ENCODE measurements at regions not wholly inside any gene's neighbourhood (a gene's known extent, or its start where the extent isn't known, plus 50 kb on each side); places are given as distances from the start of the nearest gene placed in this dataset.

GRCh38 chr2:235134420-235134819, 182.6 kb downstream of the SH3BP4 start:
- no peaks in the 10 kb centered on the region for H3K9me3 Mint-ChIP-seq
- H3K4me3 Mint-ChIP-seq = no peak overlapping the region
- H3K36me3 Mint-ChIP-seq = no peaks in the 10 kb centered on the region
- no peak for DNase-seq (ENCODE audit: low spot score in 2 of 2)
- no peak overlapping the region for H3K27ac Mint-ChIP-seq
- ATAC-seq = no peak
- H3K4me1 Mint-ChIP-seq = no peaks in the 10 kb centered on the region

- ATAC-seq (no peak), DNase-seq (ENCODE audit: low spot score in 2 of 2) (no peak)
- no peak overlapping the region for H3K4me3 Mint-ChIP-seq
- H3K27ac Mint-ChIP-seq = no peak overlapping the region
- no peaks in the 10 kb centered on the region for H3K36me3 Mint-ChIP-seq
- H3K9me3 Mint-ChIP-seq = no peaks in the 10 kb centered on the region
- H3K4me1 Mint-ChIP-seq = no peaks in the 10 kb centered on the region
Observed at GRCh38 chr2:235135195-235135965, 183.6 kb downstream of the SH3BP4 start.

GRCh38 chr2:235135990-235136561, 184.3 kb downstream of the SH3BP4 start:
- no peaks in the 10 kb centered on the region for H3K4me1 Mint-ChIP-seq
- no peak overlapping the region for H3K4me3 Mint-ChIP-seq
- ATAC-seq (no peak), DNase-seq (ENCODE audit: low spot score in 2 of 2) (peak; percentile 28 to 70)
- H3K9me3 Mint-ChIP-seq = no peaks in the 10 kb centered on the region
- H3K36me3 Mint-ChIP-seq = no peaks in the 10 kb centered on the region
- no peak overlapping the region for H3K27ac Mint-ChIP-seq

GRCh38 chr2:235138339-235138738, 186.5 kb downstream of the SH3BP4 start:
- H3K4me3 Mint-ChIP-seq = no peak overlapping the region
- no peak overlapping the region for H3K27ac Mint-ChIP-seq
- no peaks in the 10 kb centered on the region for H3K9me3 Mint-ChIP-seq
- no peaks in the 10 kb centered on the region for H3K4me1 Mint-ChIP-seq
- H3K36me3 Mint-ChIP-seq = peaks cover 6% of the 10 kb centered on the region
- ATAC-seq (no peak), DNase-seq (ENCODE audit: low spot score in 2 of 2) (no peak)

- H3K4me3 Mint-ChIP-seq = no peak overlapping the region
- H3K9me3 Mint-ChIP-seq = no peaks in the 10 kb centered on the region
- ATAC-seq (peak; percentile 46), DNase-seq (ENCODE audit: low spot score in 2 of 2) (no peak)
- no peaks in the 10 kb centered on the region for H3K4me1 Mint-ChIP-seq
- no peak overlapping the region for H3K27ac Mint-ChIP-seq
- peaks cover 6% of the 10 kb centered on the region for H3K36me3 Mint-ChIP-seq
Observed at GRCh38 chr2:235139956-235140800, 188.4 kb downstream of the SH3BP4 start.

- DNase-seq (ENCODE audit: low spot score in 2 of 2) (no peak), ATAC-seq (peak; percentile 23)
- Mint-ChIP-seq H3K36me3 (peaks cover 6% of the 10 kb centered on the region), H3K4me3 (no peak overlapping the region), H3K9me3 (no peaks in the 10 kb centered on the region), H3K4me1 (no peaks in the 10 kb centered on the region), H3K27ac (no peak overlapping the region)
Observed at GRCh38 chr2:235140801-235141081, 188.9 kb downstream of the SH3BP4 start.

- no peaks in the 10 kb centered on the region for H3K9me3 Mint-ChIP-seq
- DNase-seq (ENCODE audit: low spot score in 2 of 2) = no peak
- H3K4me1 Mint-ChIP-seq = no peaks in the 10 kb centered on the region
- H3K27ac Mint-ChIP-seq = no peak overlapping the region
- ATAC-seq = no peak
- H3K4me3 Mint-ChIP-seq = no peak overlapping the region
- peaks cover 6% of the 10 kb centered on the region for H3K36me3 Mint-ChIP-seq
Observed at GRCh38 chr2:235141411-235142128, 189.8 kb downstream of the SH3BP4 start.

GRCh38 chr2:235142601-235143000, 190.8 kb downstream of the SH3BP4 start:
- DNase-seq (ENCODE audit: low spot score in 2 of 2) (no peak), ATAC-seq (no peak)
- H3K9me3 Mint-ChIP-seq = no peaks in the 10 kb centered on the region
- H3K4me1 Mint-ChIP-seq = no peaks in the 10 kb centered on the region
- H3K4me3 Mint-ChIP-seq = no peak overlapping the region
- peaks cover 6% of the 10 kb centered on the region for H3K36me3 Mint-ChIP-seq
- H3K27ac Mint-ChIP-seq = no peak overlapping the region

GRCh38 chr2:235143789-235144188, 192.0 kb downstream of the SH3BP4 start:
- no peak for ATAC-seq
- Mint-ChIP-seq H3K4me1 (no peaks in the 10 kb centered on the region), H3K9me3 (no peaks in the 10 kb centered on the region), H3K4me3 (no peak overlapping the region), H3K36me3 (peaks cover 6% of the 10 kb centered on the region), H3K27ac (no peak overlapping the region)
- DNase-seq (ENCODE audit: low spot score in 2 of 2) = no peak

- ATAC-seq (no peak), DNase-seq (ENCODE audit: low spot score in 2 of 2) (no peak)
- no peaks in the 10 kb centered on the region for H3K4me1 Mint-ChIP-seq
- no peak overlapping the region for H3K27ac Mint-ChIP-seq
- H3K4me3 Mint-ChIP-seq = no peak overlapping the region
- H3K36me3 Mint-ChIP-seq = peaks cover 6% of the 10 kb centered on the region
- no peaks in the 10 kb centered on the region for H3K9me3 Mint-ChIP-seq
Observed at GRCh38 chr2:235144291-235144690, 192.5 kb downstream of the SH3BP4 start.

GRCh38 chr2:235146206-235146605, 194.4 kb downstream of the SH3BP4 start:
- ATAC-seq (no peak), DNase-seq (ENCODE audit: low spot score in 2 of 2) (no peak)
- H3K4me1 Mint-ChIP-seq = no peaks in the 10 kb centered on the region
- H3K9me3 Mint-ChIP-seq = no peaks in the 10 kb centered on the region
- no peak overlapping the region for H3K4me3 Mint-ChIP-seq
- H3K27ac Mint-ChIP-seq = no peak overlapping the region
- peaks cover 6% of the 10 kb centered on the region for H3K36me3 Mint-ChIP-seq

- Mint-ChIP-seq H3K36me3 (peaks cover 6% of the 10 kb centered on the region), H3K27ac (no peak overlapping the region), H3K9me3 (no peaks in the 10 kb centered on the region), H3K4me1 (no peaks in the 10 kb centered on the region), H3K4me3 (no peak overlapping the region)
- no peak for DNase-seq (ENCODE audit: low spot score in 2 of 2)
- no peak for ATAC-seq
Observed at GRCh38 chr2:235146871-235147565, 195.2 kb downstream of the SH3BP4 start.

GRCh38 chr2:235148201-235149170, 196.7 kb downstream of the SH3BP4 start:
- DNase-seq (ENCODE audit: low spot score in 2 of 2) = no peak
- H3K4me3 Mint-ChIP-seq = no peak overlapping the region
- no peaks in the 10 kb centered on the region for H3K4me1 Mint-ChIP-seq
- no peaks in the 10 kb centered on the region for H3K9me3 Mint-ChIP-seq
- no peaks in the 10 kb centered on the region for H3K36me3 Mint-ChIP-seq
- H3K27ac Mint-ChIP-seq = no peak overlapping the region
- no peak for ATAC-seq

- ATAC-seq (no peak), DNase-seq (ENCODE audit: low spot score in 2 of 2) (no peak)
- Mint-ChIP-seq H3K4me3 (no peak overlapping the region), H3K9me3 (no peaks in the 10 kb centered on the region), H3K27ac (no peak overlapping the region), H3K36me3 (no peaks in the 10 kb centered on the region), H3K4me1 (no peaks in the 10 kb centered on the region)
Observed at GRCh38 chr2:235149240-235149659, 197.4 kb downstream of the SH3BP4 start.
